ENCODE measurements at regions not wholly inside any gene's neighbourhood (a gene's known extent, or its start where the extent isn't known, plus 50 kb on each side); places are given as distances from the start of the nearest gene placed in this dataset.

DNA sequence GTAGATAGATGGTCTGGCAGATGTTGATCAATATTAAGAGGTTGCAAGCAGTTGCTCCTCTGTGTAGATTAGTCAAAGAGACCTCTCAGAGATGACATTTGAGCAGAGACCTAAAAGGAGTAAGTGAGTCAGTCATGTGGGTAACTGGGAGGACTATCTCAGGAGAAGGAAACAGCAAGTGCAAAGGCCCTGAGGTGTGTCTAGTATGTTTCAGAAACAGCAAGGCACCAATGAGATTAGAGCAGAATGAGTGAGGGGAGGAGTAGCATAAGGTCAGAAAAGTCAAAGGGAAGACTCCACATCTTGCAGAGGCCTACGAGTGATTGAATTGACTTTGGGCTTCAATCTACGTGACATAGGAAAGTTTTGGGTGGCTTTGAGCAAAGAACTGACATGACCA, 89.8 kb upstream of the COL1A2 start:
- H4K20me1 ChIP-seq (ENCODE audit: insufficient read depth), result no peaks in the 10 kb centered on the region
- no peak overlapping the region for H3K9ac ChIP-seq (ENCODE audit: low read length)
- H3K9me3 ChIP-seq (ENCODE audit: low read length), result no peaks in the 10 kb centered on the region
- no peaks in the 10 kb centered on the region for H3K9me2 ChIP-seq (ENCODE audit: insufficient read depth, low read length)
- no peaks in the 10 kb centered on the region for H3K27me3 ChIP-seq (ENCODE audit: insufficient read depth, low read depth, low read length)
- no peaks in the 10 kb centered on the region for H3K79me2 ChIP-seq (replicated peaks; ENCODE audit: insufficient read depth, low read length)
- peaks cover 2% of the 10 kb centered on the region for H3F3A ChIP-seq (ENCODE audit: insufficient read depth, low read length, poor library complexity, severe bottlenecking)
- no peak for TF ChIP-seq TAF1 (IDR thresholded peaks at IDR 0.05; ENCODE audit: low read depth)
- TF ChIP-seq, protein P1, sequence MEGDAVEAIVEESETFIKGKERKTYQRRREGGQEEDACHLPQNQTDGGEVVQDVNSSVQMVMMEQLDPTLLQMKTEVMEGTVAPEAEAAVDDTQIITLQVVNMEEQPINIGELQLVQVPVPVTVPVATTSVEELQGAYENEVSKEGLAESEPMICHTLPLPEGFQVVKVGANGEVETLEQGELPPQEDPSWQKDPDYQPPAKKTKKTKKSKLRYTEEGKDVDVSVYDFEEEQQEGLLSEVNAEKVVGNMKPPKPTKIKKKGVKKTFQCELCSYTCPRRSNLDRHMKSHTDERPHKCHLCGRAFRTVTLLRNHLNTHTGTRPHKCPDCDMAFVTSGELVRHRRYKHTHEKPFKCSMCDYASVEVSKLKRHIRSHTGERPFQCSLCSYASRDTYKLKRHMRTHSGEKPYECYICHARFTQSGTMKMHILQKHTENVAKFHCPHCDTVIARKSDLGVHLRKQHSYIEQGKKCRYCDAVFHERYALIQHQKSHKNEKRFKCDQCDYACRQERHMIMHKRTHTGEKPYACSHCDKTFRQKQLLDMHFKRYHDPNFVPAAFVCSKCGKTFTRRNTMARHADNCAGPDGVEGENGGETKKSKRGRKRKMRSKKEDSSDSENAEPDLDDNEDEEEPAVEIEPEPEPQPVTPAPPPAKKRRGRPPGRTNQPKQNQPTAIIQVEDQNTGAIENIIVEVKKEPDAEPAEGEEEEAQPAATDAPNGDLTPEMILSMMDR (IDR thresholded peaks at IDR 0.05; ENCODE audit: poor library complexity, severe bottlenecking), result no peak
- TF ChIP-seq, protein P2, sequence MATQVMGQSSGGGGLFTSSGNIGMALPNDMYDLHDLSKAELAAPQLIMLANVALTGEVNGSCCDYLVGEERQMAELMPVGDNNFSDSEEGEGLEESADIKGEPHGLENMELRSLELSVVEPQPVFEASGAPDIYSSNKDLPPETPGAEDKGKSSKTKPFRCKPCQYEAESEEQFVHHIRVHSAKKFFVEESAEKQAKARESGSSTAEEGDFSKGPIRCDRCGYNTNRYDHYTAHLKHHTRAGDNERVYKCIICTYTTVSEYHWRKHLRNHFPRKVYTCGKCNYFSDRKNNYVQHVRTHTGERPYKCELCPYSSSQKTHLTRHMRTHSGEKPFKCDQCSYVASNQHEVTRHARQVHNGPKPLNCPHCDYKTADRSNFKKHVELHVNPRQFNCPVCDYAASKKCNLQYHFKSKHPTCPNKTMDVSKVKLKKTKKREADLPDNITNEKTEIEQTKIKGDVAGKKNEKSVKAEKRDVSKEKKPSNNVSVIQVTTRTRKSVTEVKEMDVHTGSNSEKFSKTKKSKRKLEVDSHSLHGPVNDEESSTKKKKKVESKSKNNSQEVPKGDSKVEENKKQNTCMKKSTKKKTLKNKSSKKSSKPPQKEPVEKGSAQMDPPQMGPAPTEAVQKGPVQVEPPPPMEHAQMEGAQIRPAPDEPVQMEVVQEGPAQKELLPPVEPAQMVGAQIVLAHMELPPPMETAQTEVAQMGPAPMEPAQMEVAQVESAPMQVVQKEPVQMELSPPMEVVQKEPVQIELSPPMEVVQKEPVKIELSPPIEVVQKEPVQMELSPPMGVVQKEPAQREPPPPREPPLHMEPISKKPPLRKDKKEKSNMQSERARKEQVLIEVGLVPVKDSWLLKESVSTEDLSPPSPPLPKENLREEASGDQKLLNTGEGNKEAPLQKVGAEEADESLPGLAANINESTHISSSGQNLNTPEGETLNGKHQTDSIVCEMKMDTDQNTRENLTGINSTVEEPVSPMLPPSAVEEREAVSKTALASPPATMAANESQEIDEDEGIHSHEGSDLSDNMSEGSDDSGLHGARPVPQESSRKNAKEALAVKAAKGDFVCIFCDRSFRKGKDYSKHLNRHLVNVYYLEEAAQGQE (IDR thresholded peaks at IDR 0.05; ENCODE audit: borderline replicate concordance), result no peak
- no peak for TF ChIP-seq POLR2AphosphoS5 (IDR thresholded peaks at IDR 0.05)
- TF ChIP-seq SMC3 (conservative IDR thresholded peaks at IDR 0.05; ENCODE audit: poor library complexity), result no peak
- no peak for TF ChIP-seq MXI1 (conservative IDR thresholded peaks at IDR 0.05; ENCODE audit: poor library complexity, severe bottlenecking)
- TF ChIP-seq RAD21 (conservative IDR thresholded peaks at IDR 0.05), result no peak
- TF ChIP-seq EP300 (conservative IDR thresholded peaks at IDR 0.05; ENCODE audit: poor library complexity, severe bottlenecking), result no peak
- no peak for TF ChIP-seq EZH2 (IDR thresholded peaks at IDR 0.05; ENCODE audit: borderline replicate concordance, insufficient read depth, low read length, poor library complexity, severe bottlenecking)
- H3K4me2 ChIP-seq (ENCODE audit: low read length), result no peak overlapping the region
- H3K36me3 ChIP-seq (ENCODE audit: insufficient read depth, low read length), result no peaks in the 10 kb centered on the region
- no peak overlapping the region for H3K27ac ChIP-seq (ENCODE audit: low read length)
- no peak overlapping the region for H3K4me3 ChIP-seq (ENCODE audit: low read length)
- H2AFZ ChIP-seq (ENCODE audit: low read depth, low read length), result no peak overlapping the region

DNA sequence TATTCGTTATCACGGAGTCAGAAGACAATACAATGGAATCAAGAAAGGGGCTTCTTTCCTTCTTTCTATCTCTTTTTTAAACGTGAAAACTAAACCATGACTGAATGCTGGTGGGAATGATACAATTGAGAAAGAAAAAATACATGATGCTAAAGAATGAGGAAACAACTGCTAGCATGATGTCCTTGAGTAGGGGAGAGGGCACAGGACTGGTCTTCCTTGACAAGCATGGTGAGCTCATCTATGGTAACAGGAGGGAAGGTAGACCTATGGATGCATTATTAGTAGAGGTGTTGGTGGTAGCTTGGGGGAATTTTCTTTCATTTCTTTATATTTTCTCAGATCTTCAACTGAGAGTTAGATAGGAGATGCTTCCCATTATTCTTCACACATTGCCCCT, 88.9 kb upstream of the COL1A2 start:
- Histone ChIP-seq H3K9ac (ENCODE audit: low read length) (no peak overlapping the region), H3K9me2 (ENCODE audit: insufficient read depth, low read length) (no peaks in the 10 kb centered on the region), H3F3A (ENCODE audit: insufficient read depth, low read length, poor library complexity, severe bottlenecking) (peaks cover 2% of the 10 kb centered on the region), H3K4me3 (ENCODE audit: low read length) (no peak overlapping the region), H3K27ac (ENCODE audit: low read length) (no peak overlapping the region), H4K20me1 (ENCODE audit: insufficient read depth) (no peaks in the 10 kb centered on the region), H3K4me2 (ENCODE audit: low read length) (no peak overlapping the region), H3K79me2 (replicated peaks; ENCODE audit: insufficient read depth, low read length) (no peaks in the 10 kb centered on the region), H3K9me3 (ENCODE audit: low read length) (no peaks in the 10 kb centered on the region), H2AFZ (ENCODE audit: low read depth, low read length) (no peak overlapping the region), H3K36me3 (ENCODE audit: insufficient read depth, low read length) (no peaks in the 10 kb centered on the region), H3K27me3 (ENCODE audit: insufficient read depth, low read depth, low read length) (no peaks in the 10 kb centered on the region)
- TF ChIP-seq, protein P2 (IDR thresholded peaks at IDR 0.05; ENCODE audit: borderline replicate concordance), result no peak
- TF ChIP-seq EP300 (conservative IDR thresholded peaks at IDR 0.05; ENCODE audit: poor library complexity, severe bottlenecking), result no peak
- TF ChIP-seq POLR2AphosphoS5 (IDR thresholded peaks at IDR 0.05), result no peak
- TF ChIP-seq, protein P1 (IDR thresholded peaks at IDR 0.05; ENCODE audit: poor library complexity, severe bottlenecking), result no peak
- TF ChIP-seq EZH2 (IDR thresholded peaks at IDR 0.05; ENCODE audit: borderline replicate concordance, insufficient read depth, low read length, poor library complexity, severe bottlenecking), result no peak
- no peak for TF ChIP-seq TAF1 (IDR thresholded peaks at IDR 0.05; ENCODE audit: low read depth)
- no peak for TF ChIP-seq SMC3 (conservative IDR thresholded peaks at IDR 0.05; ENCODE audit: poor library complexity)
- TF ChIP-seq RAD21 (conservative IDR thresholded peaks at IDR 0.05), result no peak
- TF ChIP-seq MXI1 (conservative IDR thresholded peaks at IDR 0.05; ENCODE audit: poor library complexity, severe bottlenecking), result no peak
